ENCODE measurements at regions not wholly inside any gene's neighbourhood (a gene's known extent, or its start where the extent isn't known, plus 50 kb on each side); places are given as distances from the start of the nearest gene placed in this dataset.

DNA sequence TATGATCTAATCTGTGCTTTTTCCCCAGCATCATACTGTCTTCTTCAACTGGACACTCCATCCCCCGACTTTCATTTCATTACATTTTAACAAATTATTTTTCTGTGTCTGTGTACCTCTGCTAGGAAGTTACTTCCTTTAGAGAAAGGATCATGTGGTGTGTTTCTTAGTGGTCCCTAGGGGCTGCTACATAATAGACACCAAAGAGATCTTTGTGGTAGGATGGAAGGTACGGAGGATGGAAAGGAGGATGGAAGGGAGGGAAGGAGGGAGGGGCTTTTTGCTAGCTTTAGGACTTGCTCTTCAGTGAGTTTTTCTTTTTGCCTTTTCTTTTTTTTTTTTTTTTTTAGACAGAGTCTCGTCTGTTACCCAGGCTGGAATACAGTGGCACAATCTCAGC is 95.7 kb downstream of the TNFAIP3 start:
- DNase-seq (ENCODE audit: low read depth, low spot score) (no peak), FAIRE-seq (no peak)
- no peak for TF ChIP-seq EZH2 (IDR thresholded peaks at IDR 0.05; ENCODE audit: low read length)
- TF ChIP-seq, protein P1, sequence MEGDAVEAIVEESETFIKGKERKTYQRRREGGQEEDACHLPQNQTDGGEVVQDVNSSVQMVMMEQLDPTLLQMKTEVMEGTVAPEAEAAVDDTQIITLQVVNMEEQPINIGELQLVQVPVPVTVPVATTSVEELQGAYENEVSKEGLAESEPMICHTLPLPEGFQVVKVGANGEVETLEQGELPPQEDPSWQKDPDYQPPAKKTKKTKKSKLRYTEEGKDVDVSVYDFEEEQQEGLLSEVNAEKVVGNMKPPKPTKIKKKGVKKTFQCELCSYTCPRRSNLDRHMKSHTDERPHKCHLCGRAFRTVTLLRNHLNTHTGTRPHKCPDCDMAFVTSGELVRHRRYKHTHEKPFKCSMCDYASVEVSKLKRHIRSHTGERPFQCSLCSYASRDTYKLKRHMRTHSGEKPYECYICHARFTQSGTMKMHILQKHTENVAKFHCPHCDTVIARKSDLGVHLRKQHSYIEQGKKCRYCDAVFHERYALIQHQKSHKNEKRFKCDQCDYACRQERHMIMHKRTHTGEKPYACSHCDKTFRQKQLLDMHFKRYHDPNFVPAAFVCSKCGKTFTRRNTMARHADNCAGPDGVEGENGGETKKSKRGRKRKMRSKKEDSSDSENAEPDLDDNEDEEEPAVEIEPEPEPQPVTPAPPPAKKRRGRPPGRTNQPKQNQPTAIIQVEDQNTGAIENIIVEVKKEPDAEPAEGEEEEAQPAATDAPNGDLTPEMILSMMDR (optimal IDR thresholded peaks at IDR 0.05 in 1 of 3, IDR thresholded peaks at IDR 0.05 in 1 of 3, conservative IDR thresholded peaks at IDR 0.05 in 1 of 3; ENCODE audit: extremely low read depth in 1 of 3, insufficient read depth in 2 of 3, low read length in 3 of 3), result no peak
- Histone ChIP-seq H3K9me3 (ENCODE audit: control insufficient read depth, low read depth, low read length) (no peaks in the 10 kb centered on the region), H4K20me1 (ENCODE audit: control insufficient read depth, extremely low read depth, insufficient read depth, low read length) (no peaks in the 10 kb centered on the region), H3K4me3 (ENCODE audit: control insufficient read depth in 2 of 3, extremely low read depth in 1 of 3, insufficient read depth in 2 of 3, low read depth in 1 of 3, low read length in 3 of 3) (no peak overlapping the region), H3K27ac (ENCODE audit: control insufficient read depth, insufficient read depth, low read length) (no peak overlapping the region), H3K9ac (ENCODE audit: control insufficient read depth, extremely low read depth, insufficient read depth, low read length) (no peak overlapping the region), H3K4me1 (ENCODE audit: control insufficient read depth, extremely low read depth, insufficient read depth, low read length) (no peaks in the 10 kb centered on the region), H3K79me2 (ENCODE audit: control insufficient read depth, insufficient read depth, low read length) (no peaks in the 10 kb centered on the region), H3K4me2 (ENCODE audit: control insufficient read depth, extremely low read depth, insufficient read depth, low read depth, low read length) (no peak overlapping the region), H3K9me1 (ENCODE audit: control insufficient read depth, extremely low read depth, insufficient read depth, low read length) (no peaks in the 10 kb centered on the region), H3K27me3 (ENCODE audit: control insufficient read depth, extremely low read depth, insufficient read depth, low read length) (no peaks in the 10 kb centered on the region), H3K36me3 (ENCODE audit: control insufficient read depth in 2 of 2, extremely low read depth in 1 of 2, insufficient read depth in 2 of 2, low read length in 2 of 2) (no peaks in the 10 kb centered on the region), H2AFZ (ENCODE audit: control insufficient read depth, low read length) (no peak overlapping the region)
- dilution Hi-C loops (cut with MboI; ENCODE audit: extremely low pct_ligation_motif_present, low sequenced_read_pairs), result no loop called here

DNA sequence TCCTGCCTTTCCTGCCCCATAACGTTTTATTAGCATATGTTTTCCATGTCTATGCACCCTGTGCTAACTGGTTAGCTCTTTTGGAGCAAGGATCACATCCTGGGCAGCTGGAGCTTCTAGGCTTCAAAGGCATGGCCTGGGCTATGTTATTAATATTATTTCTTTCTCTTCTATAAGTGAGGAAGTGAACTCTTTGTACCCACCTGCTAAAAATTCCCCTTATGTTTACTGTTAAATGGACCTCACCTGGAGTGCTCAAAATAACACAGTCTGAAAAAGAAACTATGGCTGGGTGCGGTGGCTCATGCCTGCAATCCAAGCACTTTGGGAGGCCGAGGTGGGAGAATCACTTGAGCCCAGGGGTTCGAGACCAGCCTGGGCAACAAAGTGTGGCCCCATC is 97.8 kb downstream of the TNFAIP3 start:
- H3K4me1 ChIP-seq (ENCODE audit: control insufficient read depth, extremely low read depth, insufficient read depth, low read length), result no peaks in the 10 kb centered on the region
- DNase-seq (ENCODE audit: low read depth, low spot score) (no peak), FAIRE-seq (no peak)
- H4K20me1 ChIP-seq (ENCODE audit: control insufficient read depth, extremely low read depth, insufficient read depth, low read length), result no peaks in the 10 kb centered on the region
- no peaks in the 10 kb centered on the region for H3K79me2 ChIP-seq (ENCODE audit: control insufficient read depth, insufficient read depth, low read length)
- H3K9me3 ChIP-seq (ENCODE audit: control insufficient read depth, low read depth, low read length), result no peaks in the 10 kb centered on the region
- H3K9me1 ChIP-seq (ENCODE audit: control insufficient read depth, extremely low read depth, insufficient read depth, low read length), result no peaks in the 10 kb centered on the region
- H3K4me3 ChIP-seq (ENCODE audit: control insufficient read depth in 2 of 3, extremely low read depth in 1 of 3, insufficient read depth in 2 of 3, low read depth in 1 of 3, low read length in 3 of 3), result no peak overlapping the region
- dilution Hi-C loops (cut with MboI; ENCODE audit: extremely low pct_ligation_motif_present, low sequenced_read_pairs), result no loop called here
- no peaks in the 10 kb centered on the region for H3K36me3 ChIP-seq (ENCODE audit: control insufficient read depth in 2 of 2, extremely low read depth in 1 of 2, insufficient read depth in 2 of 2, low read length in 2 of 2)
- no peaks in the 10 kb centered on the region for H3K27me3 ChIP-seq (ENCODE audit: control insufficient read depth, extremely low read depth, insufficient read depth, low read length)
- no peak overlapping the region for H3K9ac ChIP-seq (ENCODE audit: control insufficient read depth, extremely low read depth, insufficient read depth, low read length)
- no peak overlapping the region for H2AFZ ChIP-seq (ENCODE audit: control insufficient read depth, low read length)
- no peak overlapping the region for H3K4me2 ChIP-seq (ENCODE audit: control insufficient read depth, extremely low read depth, insufficient read depth, low read depth, low read length)
- no peak overlapping the region for H3K27ac ChIP-seq (ENCODE audit: control insufficient read depth, insufficient read depth, low read length)
- TF ChIP-seq, protein P1 (optimal IDR thresholded peaks at IDR 0.05 in 1 of 3, IDR thresholded peaks at IDR 0.05 in 1 of 3, conservative IDR thresholded peaks at IDR 0.05 in 1 of 3; ENCODE audit: extremely low read depth in 1 of 3, insufficient read depth in 2 of 3, low read length in 3 of 3), result no peak
- no peak for TF ChIP-seq EZH2 (IDR thresholded peaks at IDR 0.05; ENCODE audit: low read length)
